D721Med (cell line): ENCODE measurements at regions not wholly inside any gene's neighbourhood (a gene's known extent, or its start where the extent isn't known, plus 50 kb on each side); places are given as distances from the start of the nearest gene placed in this dataset.
"Not testable (repeated sequence)": the region's sequence is repeated elsewhere in the genome, so short reads cannot be mapped to it uniquely, and the experiment has no call there.

Experiments
- DNase-seq: peaks from one replicate; pipeline ENCODE4 v3.0.0; 2011; ENCODE audit warnings: low spot score; ENCODE audit not compliant: insufficient read length
- FAIRE-seq: peaks from 2 replicates; lab custom pipeline; 2011; peaks lifted over from hg19 to GRCh38; lab: Jason Lieb, UNC
- CTCF ChIP-seq: IDR thresholded peaks from 2 replicates; pipeline ENCODE4 v1.5.1; 2012; ENCODE audit warnings: mild to moderate bottlenecking, control low read depth; ENCODE audit not compliant: insufficient read depth; ENCODE audit errors: missing control alignments

GRCh38 chr6:27694547-27694874, 217.7 kb downstream of the OR2B2 start:
- TF ChIP-seq CTCF: no peak
- no peak for DNase-seq
- FAIRE-seq: no peak

- TF ChIP-seq CTCF: peak; percentile 5
- FAIRE-seq (no peak), DNase-seq (no peak)
Measured at GRCh38 chr6:27693766-27694546, 218.2 kb downstream of the OR2B2 start.

GRCh38 chr6:27692133-27692532, 219.2 kb upstream of the ZNF184 start:
- DNase-seq, FAIRE-seq: not testable (repeated sequence)

- FAIRE-seq (no peak), DNase-seq (no peak)
- TF ChIP-seq CTCF: no peak
Measured at GRCh38 chr6:27688014-27688586, 215.2 kb upstream of the ZNF184 start.

GRCh38 chr6:27687154-27688013, 214.5 kb upstream of the ZNF184 start:
- no peak for FAIRE-seq
- peak; percentile 68 for TF ChIP-seq CTCF
- peak; percentile 58 for DNase-seq

- DNase-seq: no peak
- FAIRE-seq: no peak
- no peak for TF ChIP-seq CTCF
Measured at GRCh38 chr6:27685279-27685678, 212.4 kb upstream of the ZNF184 start.
